ENCODE measurements at regions not wholly inside any gene's neighbourhood (a gene's known extent, or its start where the extent isn't known, plus 50 kb on each side); places are given as distances from the start of the nearest gene placed in this dataset.

GRCh38 chr2:8303322-8303832 lies 378.5 kb upstream of the ID2 start:
- DNase-seq: no peak

- no peak for DNase-seq
These were observed 376.8 kb upstream of the ID2 start for GRCh38 chr2:8304821-8305766.

- DNase-seq: no peak
These were observed 375.1 kb upstream of the ID2 start for GRCh38 chr2:8306530-8307351.

GRCh38 chr2:8307606-8308180 lies 374.2 kb upstream of the ID2 start:
- DNase-seq: no peak

- DNase-seq: no peak
These were observed 372.7 kb upstream of the ID2 start for GRCh38 chr2:8309131-8309530.

GRCh38 chr2:8310557-8311455 lies 371.1 kb upstream of the ID2 start:
- no peak for DNase-seq

GRCh38 chr2:8312221-8312620 lies 369.6 kb upstream of the ID2 start:
- no peak for DNase-seq

- no peak for DNase-seq
These were observed 368.7 kb upstream of the ID2 start for GRCh38 chr2:8312861-8313830.

GRCh38 chr2:8314063-8314462 lies 367.8 kb upstream of the ID2 start:
- no peak for DNase-seq

GRCh38 chr2:8315531-8316165 lies 366.2 kb upstream of the ID2 start:
- DNase-seq: no peak

GRCh38 chr2:8316356-8316755 lies 365.5 kb upstream of the ID2 start:
- DNase-seq: no peak

GRCh38 chr2:8317418-8317817 lies 364.4 kb upstream of the ID2 start:
- no peak for DNase-seq

- DNase-seq: no peak
These were observed 362.6 kb upstream of the ID2 start for GRCh38 chr2:8319219-8319618.

- no peak for DNase-seq
These were observed 361.4 kb upstream of the ID2 start for GRCh38 chr2:8320311-8321066.

GRCh38 chr2:8322634-8323033 lies 359.2 kb upstream of the ID2 start:
- DNase-seq: no peak

GRCh38 chr2:8324164-8324856 lies 357.5 kb upstream of the ID2 start:
- no peak for DNase-seq

- DNase-seq: no peak
These were observed 357.0 kb upstream of the ID2 start for GRCh38 chr2:8324901-8325300.

- DNase-seq: no peak
These were observed 354.3 kb upstream of the ID2 start for GRCh38 chr2:8327371-8328100.
